ENCODE measurements at regions not wholly inside any gene's neighbourhood (a gene's known extent, or its start where the extent isn't known, plus 50 kb on each side); places are given as distances from the start of the nearest gene placed in this dataset.
A peak's percentile ranks its signal among the peaks of the same experiment; 100 is the strongest.
"Not testable (repeated sequence)": the region's sequence is repeated elsewhere in the genome, so short reads cannot be mapped to it uniquely, and the experiment has no call there.

DNA sequence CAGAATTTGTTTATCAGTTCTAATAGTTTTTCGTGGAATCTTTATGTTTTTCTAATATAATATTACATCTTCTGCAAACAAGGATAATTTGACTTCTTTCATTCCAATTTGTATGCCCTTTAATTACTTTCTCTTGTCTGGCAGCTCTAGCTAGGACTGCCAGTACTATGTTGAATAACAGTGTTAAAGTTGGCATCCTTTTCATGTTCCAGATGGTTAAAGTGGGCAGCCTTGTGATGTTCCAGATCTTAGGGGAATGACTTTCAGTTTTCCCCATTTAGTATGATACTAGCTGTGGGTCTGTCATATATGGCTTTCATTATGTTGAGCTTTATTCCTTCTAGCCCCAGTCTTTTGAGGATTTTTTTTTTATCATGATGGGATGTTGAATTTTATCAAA is 220.6 kb upstream of the WDFY3 start:
- Histone ChIP-seq H3K36me3 (replicated peaks; ENCODE audit: insufficient read depth, low read length) (no peaks in the 10 kb centered on the region), H3K79me2 (ENCODE audit: low read length) (no peaks in the 10 kb centered on the region), H2AFZ (ENCODE audit: low read length) (no peak overlapping the region), H3K9me3 (replicated peaks; ENCODE audit: insufficient read depth, low read length) (no peaks in the 10 kb centered on the region), H3K27me3 (replicated peaks; ENCODE audit: insufficient read depth, low read length) (no peaks in the 10 kb centered on the region), H3K4me2 (ENCODE audit: low read depth, low read length) (no peak overlapping the region), H3K4me3 (ENCODE audit: low read length) (no peak overlapping the region), H3K4me1 (ENCODE audit: low read length) (no peaks in the 10 kb centered on the region), H3K9me2 (replicated peaks; ENCODE audit: insufficient read depth, low read length) (no peaks in the 10 kb centered on the region), H3K27ac (ENCODE audit: low read length) (no peak overlapping the region), H4K20me1 (ENCODE audit: insufficient read depth, low read length) (no peaks in the 10 kb centered on the region), H3K9ac (ENCODE audit: low read length) (no peak overlapping the region), H3F3A (ENCODE audit: insufficient read depth, low read length) (no peaks in the 10 kb centered on the region)
- DNase-seq: no peak
- TF ChIP-seq EZH2 (optimal IDR thresholded peaks at IDR 0.05; ENCODE audit: low read depth, low read length) (no peak), EZH2phosphoT487 (IDR thresholded peaks at IDR 0.05; ENCODE audit: low read length) (no peak)
- TF ChIP-seq, protein P1, sequence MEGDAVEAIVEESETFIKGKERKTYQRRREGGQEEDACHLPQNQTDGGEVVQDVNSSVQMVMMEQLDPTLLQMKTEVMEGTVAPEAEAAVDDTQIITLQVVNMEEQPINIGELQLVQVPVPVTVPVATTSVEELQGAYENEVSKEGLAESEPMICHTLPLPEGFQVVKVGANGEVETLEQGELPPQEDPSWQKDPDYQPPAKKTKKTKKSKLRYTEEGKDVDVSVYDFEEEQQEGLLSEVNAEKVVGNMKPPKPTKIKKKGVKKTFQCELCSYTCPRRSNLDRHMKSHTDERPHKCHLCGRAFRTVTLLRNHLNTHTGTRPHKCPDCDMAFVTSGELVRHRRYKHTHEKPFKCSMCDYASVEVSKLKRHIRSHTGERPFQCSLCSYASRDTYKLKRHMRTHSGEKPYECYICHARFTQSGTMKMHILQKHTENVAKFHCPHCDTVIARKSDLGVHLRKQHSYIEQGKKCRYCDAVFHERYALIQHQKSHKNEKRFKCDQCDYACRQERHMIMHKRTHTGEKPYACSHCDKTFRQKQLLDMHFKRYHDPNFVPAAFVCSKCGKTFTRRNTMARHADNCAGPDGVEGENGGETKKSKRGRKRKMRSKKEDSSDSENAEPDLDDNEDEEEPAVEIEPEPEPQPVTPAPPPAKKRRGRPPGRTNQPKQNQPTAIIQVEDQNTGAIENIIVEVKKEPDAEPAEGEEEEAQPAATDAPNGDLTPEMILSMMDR (IDR thresholded peaks at IDR 0.05; ENCODE audit: low read length): no peak

- DNase-seq: peak; percentile 60
- H2AFZ ChIP-seq (ENCODE audit: low read length); H3K9me2 ChIP-seq (replicated peaks; ENCODE audit: insufficient read depth, low read length); H3K36me3 ChIP-seq (replicated peaks; ENCODE audit: insufficient read depth, low read length); H3F3A ChIP-seq (ENCODE audit: insufficient read depth, low read length); H3K9me3 ChIP-seq (replicated peaks; ENCODE audit: insufficient read depth, low read length); H4K20me1 ChIP-seq (ENCODE audit: insufficient read depth, low read length); H3K27ac ChIP-seq (ENCODE audit: low read length); H3K27me3 ChIP-seq (replicated peaks; ENCODE audit: insufficient read depth, low read length); H3K4me1 ChIP-seq (ENCODE audit: low read length); H3K4me2 ChIP-seq (ENCODE audit: low read depth, low read length); H3K79me2 ChIP-seq (ENCODE audit: low read length); H3K4me3 ChIP-seq (ENCODE audit: low read length); H3K9ac ChIP-seq (ENCODE audit: low read length): not testable (repeated sequence)
Measured at GRCh38 chr4:85196015-85196414, 229.5 kb upstream of the WDFY3 start.

DNA sequence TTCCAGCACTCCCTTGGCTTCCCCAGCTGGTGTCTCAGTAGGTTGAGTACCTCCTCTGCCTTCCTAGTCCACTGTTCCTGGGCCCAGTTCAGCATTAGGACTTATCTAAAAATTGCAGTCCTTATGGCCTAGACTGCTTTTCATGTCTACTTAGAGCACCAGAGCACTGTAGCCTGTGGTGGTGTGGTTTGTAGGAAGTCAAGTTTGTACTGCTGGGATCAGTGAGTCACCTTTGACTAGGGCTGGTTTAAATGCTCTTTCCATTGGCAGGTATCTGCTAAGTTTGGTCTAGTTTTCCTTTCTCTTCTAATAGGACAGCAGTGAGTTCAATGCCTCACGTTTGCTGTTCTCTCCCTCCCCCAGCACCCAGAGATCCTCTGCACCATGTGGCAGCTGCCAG is 233.6 kb upstream of the WDFY3 start:
- no peak for TF ChIP-seq EZH2phosphoT487 (IDR thresholded peaks at IDR 0.05; ENCODE audit: low read length)
- TF ChIP-seq, protein P1 (IDR thresholded peaks at IDR 0.05; ENCODE audit: low read length): no peak
- no peak for TF ChIP-seq EZH2 (optimal IDR thresholded peaks at IDR 0.05; ENCODE audit: low read depth, low read length)
- Histone ChIP-seq H3K9me2 (replicated peaks; ENCODE audit: insufficient read depth, low read length) (no peaks in the 10 kb centered on the region), H3K9ac (ENCODE audit: low read length) (no peak overlapping the region), H3K27me3 (replicated peaks; ENCODE audit: insufficient read depth, low read length) (no peaks in the 10 kb centered on the region), H2AFZ (ENCODE audit: low read length) (no peak overlapping the region), H3K79me2 (ENCODE audit: low read length) (no peaks in the 10 kb centered on the region), H3F3A (ENCODE audit: insufficient read depth, low read length) (no peaks in the 10 kb centered on the region), H4K20me1 (ENCODE audit: insufficient read depth, low read length) (no peaks in the 10 kb centered on the region), H3K36me3 (replicated peaks; ENCODE audit: insufficient read depth, low read length) (no peaks in the 10 kb centered on the region), H3K27ac (ENCODE audit: low read length) (no peak overlapping the region), H3K4me1 (ENCODE audit: low read length) (no peaks in the 10 kb centered on the region), H3K4me2 (ENCODE audit: low read depth, low read length) (no peak overlapping the region), H3K4me3 (ENCODE audit: low read length) (no peak overlapping the region), H3K9me3 (replicated peaks; ENCODE audit: insufficient read depth, low read length) (no peaks in the 10 kb centered on the region)
- DNase-seq: no peak

DNA sequence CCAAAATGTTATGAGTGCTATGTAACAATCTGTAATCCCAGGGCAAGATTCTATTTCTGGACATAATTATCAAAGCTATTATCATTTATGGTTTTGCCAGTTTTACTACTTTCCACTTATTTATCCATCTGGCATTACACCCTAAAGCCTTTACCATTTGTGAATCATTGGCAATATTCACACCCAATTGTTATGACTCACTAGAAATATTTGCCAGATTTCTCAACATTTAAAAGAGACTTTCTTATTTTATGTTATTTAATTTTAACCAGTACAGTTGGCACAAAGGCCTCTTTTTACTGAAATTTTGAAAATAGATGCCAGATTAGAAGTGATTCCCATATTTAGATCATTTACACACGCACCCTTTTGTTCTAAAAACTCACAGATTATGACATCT is 242.7 kb upstream of the WDFY3 start:
- no peaks in the 10 kb centered on the region for H4K20me1 ChIP-seq (ENCODE audit: insufficient read depth, low read length)
- H3K4me1 ChIP-seq (ENCODE audit: low read length): no peaks in the 10 kb centered on the region
- TF ChIP-seq, protein P1 (IDR thresholded peaks at IDR 0.05; ENCODE audit: low read length): no peak
- TF ChIP-seq EZH2 (optimal IDR thresholded peaks at IDR 0.05; ENCODE audit: low read depth, low read length) (no peak), EZH2phosphoT487 (IDR thresholded peaks at IDR 0.05; ENCODE audit: low read length) (no peak)
- H3K4me2 ChIP-seq (ENCODE audit: low read depth, low read length): no peak overlapping the region
- H3K9me2 ChIP-seq (replicated peaks; ENCODE audit: insufficient read depth, low read length): no peaks in the 10 kb centered on the region
- H3K4me3 ChIP-seq (ENCODE audit: low read length): no peak overlapping the region
- no peaks in the 10 kb centered on the region for H3K9me3 ChIP-seq (replicated peaks; ENCODE audit: insufficient read depth, low read length)
- H3F3A ChIP-seq (ENCODE audit: insufficient read depth, low read length): no peaks in the 10 kb centered on the region
- H3K27me3 ChIP-seq (replicated peaks; ENCODE audit: insufficient read depth, low read length): no peaks in the 10 kb centered on the region
- H3K36me3 ChIP-seq (replicated peaks; ENCODE audit: insufficient read depth, low read length): no peaks in the 10 kb centered on the region
- H3K9ac ChIP-seq (ENCODE audit: low read length): no peak overlapping the region
- DNase-seq: no peak
- H3K79me2 ChIP-seq (ENCODE audit: low read length): no peaks in the 10 kb centered on the region
- no peak overlapping the region for H2AFZ ChIP-seq (ENCODE audit: low read length)
- no peak overlapping the region for H3K27ac ChIP-seq (ENCODE audit: low read length)
